Mesenchymal stem cell (in vitro differentiated cells and primary cell): ENCODE measurements at regions not wholly inside any gene's neighbourhood (a gene's known extent, or its start where the extent isn't known, plus 50 kb on each side); places are given as distances from the start of the nearest gene placed in this dataset.

Experiments
- DNase-seq: peaks from one replicate; pipeline ENCODE4 v3.0.0-alpha.2; 2013
- H2AFZ ChIP-seq: one replicate; pipeline ENCODE4 v1.6.1; 2013; ENCODE audit warnings: low read depth, mild to moderate bottlenecking, control low read depth, inconsistent platforms, low read length, moderate library complexity
- H2AK5ac ChIP-seq: 2 replicates; pipeline ENCODE4 v1.6.1; 2013; ENCODE audit warnings: low read length, moderate library complexity, mild to moderate bottlenecking, inconsistent platforms; ENCODE audit not compliant: severe bottlenecking
- H2BK120ac ChIP-seq: one replicate; pipeline ENCODE4 v1.6.1; 2013; ENCODE audit warnings: low read depth, mild to moderate bottlenecking, inconsistent platforms, low read length, moderate library complexity
- H2BK12ac ChIP-seq, 2 experiments: one replicate each; pipeline ENCODE4 v1.6.1; 2013; ENCODE audit warnings: inconsistent platforms in 2 of 2, low read length in 2 of 2, mild to moderate bottlenecking in 2 of 2, moderate library complexity in 2 of 2, control low read depth in 1 of 2
- H2BK15ac ChIP-seq: one replicate; pipeline ENCODE4 v1.6.1; 2013; ENCODE audit warnings: mild to moderate bottlenecking, low read depth, inconsistent platforms; ENCODE audit not compliant: poor library complexity, severe bottlenecking
- H2BK5ac ChIP-seq: 2 replicates; pipeline ENCODE4 v1.6.1; 2013; ENCODE audit warnings: low read depth, mild to moderate bottlenecking, low read length, control low read depth, inconsistent platforms; ENCODE audit not compliant: poor library complexity, severe bottlenecking
- H3K14ac ChIP-seq, 2 experiments: one replicate each; pipeline ENCODE4 v1.6.1; 2013; ENCODE audit warnings: inconsistent platforms in 2 of 2, low read length in 2 of 2, control low read depth in 1 of 2, mild to moderate bottlenecking in 1 of 2, moderate library complexity in 1 of 2
- H3K18ac ChIP-seq, 2 experiments: one replicate each; pipeline ENCODE4 v1.6.1; 2013; ENCODE audit warnings: inconsistent platforms in 2 of 2, low read length in 2 of 2, control low read depth in 1 of 2, low read depth in 1 of 2, mild to moderate bottlenecking in 1 of 2
- H3K23ac ChIP-seq, 2 experiments: one replicate each; pipeline ENCODE4 v1.6.1; 2013; ENCODE audit warnings: inconsistent platforms in 2 of 2, low read length in 2 of 2, mild to moderate bottlenecking in 2 of 2, moderate library complexity in 2 of 2, control low read depth in 1 of 2
- H3K27ac ChIP-seq: 2 replicates; pipeline ENCODE4 v1.5.1; 2013; ENCODE audit warnings: mild to moderate bottlenecking, moderate library complexity, low read length, control low read depth, inconsistent platforms; ENCODE audit not compliant: poor library complexity, severe bottlenecking
- H3K27me3 ChIP-seq, 2 experiments: 2 replicates each; pipeline versions ENCODE4 v1.6.1 to v1.7.0; 2013; ENCODE audit warnings: low read length in 2 of 2, mild to moderate bottlenecking in 2 of 2, moderate library complexity in 2 of 2, control low read depth in 1 of 2, inconsistent platforms in 1 of 2; ENCODE audit not compliant: control insufficient read depth in 1 of 2, insufficient read depth in 1 of 2
- H3K36me3 ChIP-seq, 2 experiments: 2 replicates each; pipeline versions ENCODE4 v1.6.1 to v1.7.0; 2013; ENCODE audit warnings: low read length in 2 of 2, control low read depth in 1 of 2, inconsistent platforms in 1 of 2, low read depth in 1 of 2, mild to moderate bottlenecking in 1 of 2; ENCODE audit not compliant: insufficient read depth in 2 of 2, control insufficient read depth in 1 of 2
- H3K4ac ChIP-seq, 2 experiments: one replicate each; pipeline ENCODE4 v1.6.1; 2013; ENCODE audit warnings: inconsistent platforms in 2 of 2, low read length in 2 of 2, mild to moderate bottlenecking in 2 of 2, moderate library complexity in 2 of 2, control low read depth in 1 of 2, low read depth in 1 of 2
- H3K4me1 ChIP-seq: 2 replicates; pipeline ENCODE4 v1.6.1; 2013; ENCODE audit warnings: low read depth, low read length, control low read depth; ENCODE audit not compliant: control insufficient read depth, insufficient read depth
- H3K4me2 ChIP-seq: 2 replicates; pipeline ENCODE4 v1.6.1; 2013; ENCODE audit warnings: low read length, mild to moderate bottlenecking, inconsistent platforms; ENCODE audit not compliant: poor library complexity, severe bottlenecking
- H3K4me3 ChIP-seq, 2 experiments: 2 replicates each; pipeline versions ENCODE4 v1.5.1 to v1.7.0; 2013; ENCODE audit warnings: low read length in 2 of 2, mild to moderate bottlenecking in 2 of 2, control low read depth in 1 of 2, low read depth in 1 of 2; ENCODE audit not compliant: insufficient read depth in 1 of 2
- H3K79me1 ChIP-seq: replicated peaks from 2 replicates; pipeline ENCODE4 v1.6.1; 2013; ENCODE audit warnings: mild to moderate bottlenecking, control low read depth, low read length, inconsistent platforms; ENCODE audit not compliant: poor library complexity, severe bottlenecking
- H3K9ac ChIP-seq: 2 replicates; pipeline ENCODE4 v1.7.0; 2013; ENCODE audit warnings: mild to moderate bottlenecking, low read length, moderate library complexity
- H3K9me3 ChIP-seq: 2 replicates; pipeline ENCODE4 v1.7.0; 2013; ENCODE audit warnings: mild to moderate bottlenecking, low read length; ENCODE audit not compliant: control insufficient read depth
- H4K8ac ChIP-seq: one replicate; pipeline ENCODE4 v1.6.1; 2013; ENCODE audit warnings: inconsistent platforms, mild to moderate bottlenecking, low read length, moderate library complexity
- H4K91ac ChIP-seq: one replicate; pipeline ENCODE4 v1.6.1; 2013; ENCODE audit warnings: mild to moderate bottlenecking, low read length, inconsistent platforms
- WGBS: methylation state at CpG from one replicate; pipeline ENCODE4 v1.1.7; 2013; ENCODE audit warnings: mixed read lengths; 5-methylcytosine and 5-hydroxymethylcytosine counted together

DNA sequence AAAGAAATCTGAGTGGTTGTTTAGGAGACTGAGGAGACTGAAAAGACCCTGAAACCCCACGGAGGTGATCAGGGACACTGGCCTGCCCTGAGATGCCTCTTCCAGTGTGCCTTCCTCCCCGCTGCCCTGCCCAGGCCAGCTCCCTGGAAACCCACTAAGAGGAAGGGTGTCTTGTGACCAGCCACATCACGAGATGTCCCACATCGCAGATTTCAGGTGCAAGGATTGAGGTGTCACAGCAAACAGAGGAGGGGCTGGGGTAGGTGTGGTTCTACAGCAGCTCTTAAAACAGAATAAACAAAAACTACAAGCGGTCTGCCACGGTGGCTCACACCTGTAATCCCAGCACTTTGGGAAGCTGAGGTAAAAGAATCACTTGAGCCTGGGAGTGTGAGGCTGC, 184.3 kb upstream of the C14orf180 start:
- no peak overlapping the region for H2BK120ac ChIP-seq
- no peak overlapping the region for H2BK12ac ChIP-seq
- H3K27me3 ChIP-seq: no peaks in the 10 kb centered on the region
- 74% methylated on average over 6 of the region's 6 CpGs for WGBS
- H3K23ac ChIP-seq: no peak overlapping the region
- H3K79me1 ChIP-seq: no peaks in the 10 kb centered on the region
- no peak overlapping the region for H3K4me2 ChIP-seq
- no peak overlapping the region for H3K27ac ChIP-seq
- no peak overlapping the region for H2AFZ ChIP-seq
- H3K4me1 ChIP-seq: no peaks in the 10 kb centered on the region
- no peaks in the 10 kb centered on the region for H3K36me3 ChIP-seq
- H2AK5ac ChIP-seq: no peak overlapping the region
- H3K4me3 ChIP-seq: no peak overlapping the region
- no peak overlapping the region for H3K18ac ChIP-seq
- H3K4ac ChIP-seq: no peak overlapping the region
- no peak overlapping the region for H2BK15ac ChIP-seq
- no peak overlapping the region for H4K91ac ChIP-seq
- no peak overlapping the region for H2BK5ac ChIP-seq
- H3K14ac ChIP-seq: no peak overlapping the region
- H4K8ac ChIP-seq: no peak overlapping the region
- H3K9ac ChIP-seq: no peak overlapping the region
- DNase-seq: no peak
- peaks cover 32% of the 10 kb centered on the region for H3K9me3 ChIP-seq

DNA sequence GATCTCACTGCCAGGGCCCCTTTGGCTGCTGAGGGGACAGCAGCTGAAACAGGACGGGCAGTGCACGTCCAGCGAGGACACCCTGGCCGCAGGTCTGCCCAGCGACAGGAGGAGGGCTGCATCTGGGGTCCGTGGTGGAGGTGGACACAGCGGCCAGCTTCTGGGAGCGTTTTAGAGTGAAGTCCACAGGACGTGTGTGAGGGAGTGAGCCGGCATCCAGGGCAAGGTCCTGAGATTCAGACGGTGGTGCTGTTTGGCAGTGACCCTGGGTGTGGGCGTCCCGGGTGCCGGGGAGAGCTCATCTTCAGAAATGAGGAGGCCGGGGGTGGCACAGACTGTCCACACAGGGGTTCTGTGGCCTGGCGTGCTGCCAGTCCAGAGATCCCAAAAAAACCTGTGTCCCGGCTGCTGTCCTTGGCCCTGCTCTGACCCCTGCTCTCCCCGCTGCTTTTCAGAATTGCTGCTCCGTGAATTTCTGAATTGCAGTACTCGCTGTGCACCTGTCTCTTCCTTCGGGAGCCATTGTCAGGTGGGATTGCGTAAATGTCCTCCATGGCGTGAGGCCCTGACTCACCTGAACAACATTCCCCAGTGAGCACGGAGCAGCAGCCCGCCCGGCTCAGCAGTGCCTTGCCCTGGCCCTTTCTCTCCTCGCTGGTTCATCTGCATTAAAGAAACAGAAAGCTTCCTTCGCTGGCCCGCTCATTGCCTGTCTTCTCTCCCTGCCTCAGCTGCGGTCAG, 183.5 kb upstream of the C14orf180 start:
- Histone ChIP-seq H3K4me3 (no peak overlapping the region), H4K8ac (no peak overlapping the region), H3K9ac (no peak overlapping the region), H3K18ac (no peak overlapping the region), H2AFZ (no peak overlapping the region), H3K4me2 (no peak overlapping the region), H3K23ac (no peak overlapping the region), H2AK5ac (no peak overlapping the region), H2BK5ac (no peak overlapping the region), H4K91ac (no peak overlapping the region), H3K27ac (no peak overlapping the region), H3K4ac (no peak overlapping the region), H3K4me1 (no peaks in the 10 kb centered on the region), H3K9me3 (peaks cover 32% of the 10 kb centered on the region), H2BK15ac (no peak overlapping the region), H3K79me1 (no peaks in the 10 kb centered on the region), H3K14ac (no peak overlapping the region), H2BK120ac (no peak overlapping the region), H3K27me3 (no peaks in the 10 kb centered on the region), H2BK12ac (no peak overlapping the region), H3K36me3 (no peaks in the 10 kb centered on the region)
- no peak for DNase-seq
- 77% methylated on average over 30 of the region's 30 CpGs for WGBS

DNA sequence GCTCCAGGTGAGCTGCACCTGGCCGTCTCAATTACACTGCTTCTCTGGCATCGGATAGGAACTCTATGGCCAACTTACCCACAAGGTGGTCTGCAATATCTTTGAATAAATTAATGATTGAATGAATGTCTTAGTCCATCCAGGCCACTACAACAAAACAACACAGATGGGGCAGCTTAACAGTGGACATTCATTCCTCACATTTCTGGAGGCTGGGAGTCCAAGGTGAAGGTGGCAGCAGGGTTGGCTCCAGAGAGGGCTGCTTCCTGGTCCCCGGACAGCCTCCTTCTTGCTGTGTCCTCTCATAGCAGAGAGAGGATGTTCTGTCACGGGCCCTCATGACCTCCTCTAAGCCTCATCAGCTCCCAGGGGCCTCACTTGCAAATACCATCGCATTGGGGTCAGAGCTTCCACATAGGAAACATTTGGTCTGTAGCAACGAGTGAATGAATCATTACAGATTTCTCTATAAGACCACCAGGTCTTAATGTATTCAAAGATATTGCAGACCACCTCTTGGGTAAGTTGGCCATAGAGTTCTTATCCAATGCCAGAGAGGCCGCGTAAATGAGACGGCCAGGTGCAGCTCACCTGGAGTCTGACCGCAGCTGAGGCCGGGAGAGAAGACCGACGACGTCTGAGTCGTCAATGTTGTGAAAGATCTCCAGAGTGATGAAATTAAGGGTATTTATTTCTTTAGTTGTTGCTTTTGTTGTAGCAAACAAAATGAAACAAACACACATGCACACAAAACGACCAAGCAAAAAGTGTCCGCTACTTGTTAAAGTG, 182.7 kb upstream of the C14orf180 start:
- Histone ChIP-seq H3K27ac (no peak overlapping the region), H3K23ac (no peak overlapping the region), H3K4me2 (no peak overlapping the region), H3K9ac (no peak overlapping the region), H2BK12ac (no peak overlapping the region), H3K36me3 (no peaks in the 10 kb centered on the region), H4K91ac (no peak overlapping the region), H2BK5ac (no peak overlapping the region), H3K27me3 (no peaks in the 10 kb centered on the region), H3K79me1 (no peaks in the 10 kb centered on the region), H2BK15ac (no peak overlapping the region), H3K14ac (no peak overlapping the region), H2AFZ (no peak overlapping the region), H2BK120ac (no peak overlapping the region), H3K4me3 (no peak overlapping the region), H3K18ac (no peak overlapping the region), H3K4me1 (no peaks in the 10 kb centered on the region), H4K8ac (no peak overlapping the region), H2AK5ac (no peak overlapping the region), H3K4ac (no peak overlapping the region), H3K9me3 (peaks cover 32% of the 10 kb centered on the region)
- 75% methylated on average over 9 of the region's 17 CpGs for WGBS
- DNase-seq: no peak

DNA sequence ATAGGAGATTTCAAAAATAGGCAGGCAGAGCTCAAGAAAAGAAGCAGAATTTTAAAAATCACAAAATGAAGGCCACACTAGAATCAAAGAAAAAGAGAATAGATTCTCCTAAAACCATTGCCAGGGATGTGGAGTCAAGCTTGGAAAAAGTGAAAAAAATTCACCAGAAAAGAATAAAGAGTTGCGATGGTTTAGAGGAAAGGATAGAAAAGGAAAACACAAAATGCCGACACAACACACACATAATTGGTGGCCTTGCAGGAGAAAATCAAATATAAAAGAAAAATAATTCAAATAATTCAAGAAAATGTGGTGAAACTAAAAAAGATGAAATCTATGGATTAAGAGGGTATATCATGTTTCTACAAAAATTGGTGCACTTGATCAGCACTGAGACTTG, 181.6 kb upstream of the C14orf180 start:
- Histone ChIP-seq H3K4me2 (no peak overlapping the region), H3K9ac (no peak overlapping the region), H3K18ac (no peak overlapping the region), H2BK15ac (no peak overlapping the region), H3K27ac (no peak overlapping the region), H3K9me3 (peaks cover 32% of the 10 kb centered on the region), H3K4ac (no peak overlapping the region), H2AFZ (no peak overlapping the region), H2BK12ac (no peak overlapping the region), H2AK5ac (no peak overlapping the region), H3K4me3 (no peak overlapping the region), H3K36me3 (no peaks in the 10 kb centered on the region), H3K23ac (no peak overlapping the region), H4K91ac (no peak overlapping the region), H3K27me3 (no peaks in the 10 kb centered on the region), H2BK5ac (no peak overlapping the region), H3K79me1 (no peaks in the 10 kb centered on the region), H3K4me1 (no peaks in the 10 kb centered on the region), H3K14ac (no peak overlapping the region), H2BK120ac (no peak overlapping the region), H4K8ac (no peak overlapping the region)
- WGBS: 100% methylated on average over 1 of the region's 2 CpGs
- DNase-seq: peak; percentile 7
